Spleen (tissue), 7 donors: ENCODE measurements at regions not wholly inside any gene's neighbourhood (a gene's known extent, or its start where the extent isn't known, plus 50 kb on each side); places are given as distances from the start of the nearest gene placed in this dataset.

Experiments used
- CTCF ChIP-seq, 11 experiments: fragments of 200-600 bp in 7 of 11; fragments of 450-650 bp in 4 of 11; sonication (generic) in 4 of 11; IDR thresholded peaks in 8 of 11; conservative IDR thresholded peaks in 3 of 11; 1 replicate in 7 of 11; 2 replicates in 4 of 11; pipeline versions ENCODE4 v1.4.0 to v1.8.0; 2016 to 2021; ENCODE audit warnings: antibody characterized with exemption in 11 of 11, inconsistent platforms in 4 of 11, mild to moderate bottlenecking in 1 of 11
- POLR2AphosphoS5 ChIP-seq, 3 donors: sonication (generic); formaldehyde crosslinking; IDR thresholded peaks; one replicate each; pipeline ENCODE4 v1.5.1; 2017; ENCODE audit warnings: antibody characterized with exemption in 3 of 3
- donor health status: DM: no; HTN: no; CAD: no; lungs with moderate emphysema.
- donor health status: DM: no; HTN: no; CAD: no.
- donor health status: DM: no; HTN: no; CAD: no.

GRCh38 chr6:887583-888235, 194.8 kb upstream of the EXOC2 start:
- TF ChIP-seq CTCF (IDR thresholded peaks at IDR 0.05 in 8 of 11, conservative IDR thresholded peaks at IDR 0.05 in 3 of 11) (no peak), POLR2AphosphoS5 (IDR thresholded peaks at IDR 0.05) (no peak)
